H1 (cell line): ENCODE measurements at regions not wholly inside any gene's neighbourhood (a gene's known extent, or its start where the extent isn't known, plus 50 kb on each side); places are given as distances from the start of the nearest gene placed in this dataset.

Experiments
- CTCF ChIA-PET: fragments of 300-600 bp; sonication (Branson Sonifier 250); formaldehyde crosslinking; loops from one replicate; lab custom pipeline; 2021; ENCODE audit not compliant: partially characterized antibody; lab: Charles Lee
- POLR2A ChIA-PET: fragments of 300-600 bp; sonication (Branson Sonifier 250); formaldehyde crosslinking; loops from one replicate; lab custom pipeline; 2021; ENCODE audit warnings: inconsistent platforms; ENCODE audit not compliant: partially characterized antibody; lab: Charles Lee
- DNase-seq, 2 experiments: peaks; one replicate each; pipeline versions ENCODE4 v3.0.0 to v3.0.0-alpha.2; 2010 to 2022; ENCODE audit warnings: low spot score in 2 of 2, low read depth in 1 of 2, mixed read lengths in 1 of 2
- FAIRE-seq: peaks from 2 replicates; lab custom pipeline; 2011; peaks lifted over from hg19 to GRCh38; lab: Jason Lieb, UNC
- H2AFZ ChIP-seq: 2 replicates; pipeline ENCODE4 v1.8.1; 2012; ENCODE audit warnings: low read length, inconsistent platforms
- H2AK5ac ChIP-seq: 2 replicates; pipeline ENCODE4 v1.6.1; 2013; ENCODE audit warnings: low read depth, low read length
- H2BK120ac ChIP-seq: replicated peaks from 2 replicates; pipeline ENCODE3; 2013; ENCODE audit warnings: low read depth, low read length, inconsistent platforms
- H2BK12ac ChIP-seq: 2 replicates; pipeline ENCODE4 v1.6.1; 2013; ENCODE audit warnings: low read depth, low read length
- H2BK15ac ChIP-seq: 2 replicates; pipeline ENCODE4 v1.6.1; 2013; ENCODE audit warnings: low read length
- H2BK20ac ChIP-seq: 2 replicates; pipeline ENCODE4 v1.6.1; 2013; ENCODE audit warnings: low read length
- H2BK5ac ChIP-seq: 2 replicates; pipeline ENCODE4 v1.6.1; 2013; ENCODE audit warnings: low read depth, low read length
- H3K14ac ChIP-seq: 2 replicates; pipeline ENCODE4 v1.6.1; 2013; ENCODE audit warnings: inconsistent platforms; ENCODE audit not compliant: insufficient read length
- H3K18ac ChIP-seq: 2 replicates; pipeline ENCODE4 v1.6.1; 2013; ENCODE audit warnings: low read length; ENCODE audit errors: extremely low read depth
- H3K23ac ChIP-seq: 2 replicates; pipeline ENCODE4 v1.6.1; 2013; ENCODE audit warnings: inconsistent platforms; ENCODE audit not compliant: insufficient read length
- H3K23me2 ChIP-seq: 2 replicates; pipeline ENCODE4 v1.6.1; 2013; ENCODE audit warnings: low read depth, low read length
- H3K27ac ChIP-seq: 2 replicates; pipeline ENCODE4 v1.6.1; 2011; ENCODE audit warnings: low read depth, low read length, inconsistent platforms
- H3K27me3 ChIP-seq, 4 experiments: replicated peaks in 1 of 4; 1 replicate in 1 of 4; 2 replicates in 3 of 4; pipeline versions ENCODE4 v1.6.1 to v1.8.1; 2011 to 2013; ENCODE audit warnings: low read length in 3 of 4, mild to moderate bottlenecking in 3 of 4, inconsistent platforms in 2 of 4, mixed read lengths in 2 of 4, moderate library complexity in 1 of 4; ENCODE audit not compliant: control insufficient read depth in 3 of 4, insufficient read depth in 3 of 4; ENCODE audit errors: extremely low read depth in 1 of 4
- H3K36me3 ChIP-seq, 4 experiments: 2 replicates each; pipeline versions ENCODE4 v1.6.1 to v1.8.1; 2011 to 2013; ENCODE audit warnings: mild to moderate bottlenecking in 4 of 4, low read length in 3 of 4, moderate library complexity in 2 of 4, control low read depth in 1 of 4, inconsistent platforms in 1 of 4; ENCODE audit not compliant: insufficient read depth in 4 of 4, control insufficient read depth in 2 of 4
- H3K4ac ChIP-seq: replicated peaks from 2 replicates; pipeline ENCODE3; 2013; ENCODE audit warnings: low read length, low read depth, mixed read lengths, inconsistent platforms; ENCODE audit not compliant: insufficient read length
- H3K4me1 ChIP-seq, 4 experiments: replicated peaks in 1 of 4; 1 replicate in 1 of 4; 2 replicates in 3 of 4; pipeline versions ENCODE4 v1.6.1 to v1.8.1; 2011 to 2013; ENCODE audit warnings: low read length in 3 of 4, inconsistent platforms in 2 of 4, mixed read lengths in 1 of 4; ENCODE audit not compliant: insufficient read depth in 4 of 4, control insufficient read depth in 3 of 4
- H3K4me2 ChIP-seq, 2 experiments: 2 replicates each; pipeline versions ENCODE4 v1.6.1 to v1.8.1; 2011 to 2013; ENCODE audit warnings: low read depth in 2 of 2, low read length in 2 of 2, control low read depth in 1 of 2, inconsistent platforms in 1 of 2, mild to moderate bottlenecking in 1 of 2; ENCODE audit not compliant: insufficient read depth in 1 of 2
- H3K4me3 ChIP-seq, 4 experiments: fragments of 200-600, 300-600 bp in 1 of 4; sonication (generic), shearing (Covaris generic), sonication (Bioruptor Twin) in 1 of 4; 2 replicates each; pipeline versions ENCODE4 v1.5.1 to v1.8.1; 2011 to 2016; ENCODE audit warnings: low read length in 4 of 4, low read depth in 3 of 4, control low read depth in 2 of 4, inconsistent platforms in 2 of 4, mild to moderate bottlenecking in 2 of 4, mixed read lengths in 1 of 4, moderate library complexity in 1 of 4; ENCODE audit not compliant: insufficient read depth in 2 of 4; ENCODE audit errors: extremely low read depth in 1 of 4
- H3K56ac ChIP-seq: replicated peaks from 2 replicates; pipeline ENCODE3; 2013; ENCODE audit warnings: low read depth, mild to moderate bottlenecking, mixed read lengths, low read length, inconsistent platforms; ENCODE audit not compliant: insufficient read length
- H3K79me1 ChIP-seq: 2 replicates; pipeline ENCODE4 v1.6.1; 2013; ENCODE audit warnings: low read depth, low read length, control low read depth
- H3K79me2 ChIP-seq, 2 experiments: 2 replicates each; pipeline versions ENCODE4 v1.6.1 to v1.8.1; 2012 to 2013; ENCODE audit warnings: low read length in 2 of 2, mild to moderate bottlenecking in 2 of 2, inconsistent platforms in 1 of 2; ENCODE audit not compliant: insufficient read depth in 2 of 2, control insufficient read depth in 1 of 2
- H3K9ac ChIP-seq, 4 experiments: replicated peaks in 1 of 4; 1 replicate in 1 of 4; 2 replicates in 3 of 4; pipeline versions ENCODE4 v1.6.1 to v1.8.1; 2011 to 2013; ENCODE audit warnings: low read depth in 3 of 4, low read length in 3 of 4, control low read depth in 2 of 4, mild to moderate bottlenecking in 2 of 4, moderate library complexity in 2 of 4, inconsistent platforms in 1 of 4; ENCODE audit errors: extremely low read depth in 1 of 4
- H3K9me3 ChIP-seq, 2 experiments: 2 replicates each; pipeline versions ENCODE4 v1.6.1 to v1.8.1; 2012 to 2013; ENCODE audit warnings: mild to moderate bottlenecking in 2 of 2, moderate library complexity in 2 of 2, control low read depth in 1 of 2, inconsistent platforms in 1 of 2, low read depth in 1 of 2, low read length in 1 of 2, mixed read lengths in 1 of 2; ENCODE audit not compliant: insufficient read depth in 2 of 2
- H4K20me1 ChIP-seq, 2 experiments: replicated peaks in 1 of 2; 2 replicates each; pipeline versions ENCODE3 to v1.8.1; 2011 to 2013; ENCODE audit warnings: inconsistent platforms in 2 of 2, low read length in 2 of 2, mild to moderate bottlenecking in 1 of 2; ENCODE audit not compliant: insufficient read depth in 2 of 2, control insufficient read depth in 1 of 2
- H4K5ac ChIP-seq: 2 replicates; pipeline ENCODE4 v1.6.1; 2013; ENCODE audit warnings: low read length, low read depth, mixed read lengths, inconsistent platforms; ENCODE audit not compliant: insufficient read length
- H4K8ac ChIP-seq: 2 replicates; pipeline ENCODE4 v1.8.0; 2013; ENCODE audit warnings: mild to moderate bottlenecking, moderate library complexity, low read length, inconsistent platforms; ENCODE audit not compliant: insufficient read depth; ENCODE audit errors: extremely low read depth
- H4K91ac ChIP-seq: replicated peaks from 2 replicates; pipeline ENCODE3; 2013; ENCODE audit warnings: low read length, mixed read lengths, inconsistent platforms; ENCODE audit not compliant: insufficient read length
- NANOG ChIP-seq: IDR thresholded peaks from 2 replicates; pipeline ENCODE4 v1.6.1; 2011; ENCODE audit warnings: low read length, low read depth, mild to moderate bottlenecking, inconsistent platforms; ENCODE audit not compliant: insufficient read depth, poor library complexity, severe bottlenecking
- POU5F1 ChIP-seq: IDR thresholded peaks from 2 replicates; pipeline ENCODE4 v1.6.1; 2011; ENCODE audit warnings: low read depth, mild to moderate bottlenecking, low read length, moderate library complexity
- RBBP5 ChIP-seq: IDR thresholded peaks from 2 replicates; pipeline ENCODE4 v1.7.1; 2012; ENCODE audit warnings: low read depth, mild to moderate bottlenecking, inconsistent platforms, low read length, moderate library complexity, borderline replicate concordance
- SAP30 ChIP-seq: fragments of 300-600 bp; sonication (generic); IDR thresholded peaks from 2 replicates; pipeline ENCODE4 v1.7.1; 2012; ENCODE audit warnings: low read length, moderate library complexity, mild to moderate bottlenecking, inconsistent platforms; ENCODE audit not compliant: insufficient read depth, insufficient replicate concordance
- WGBS, 2 experiments: shearing (Covaris generic) in 1 of 2; methylation state at CpG; one replicate each; pipeline versions ENCODE4 v1.1.6 to v1.1.7; 2013 to 2015; ENCODE audit warnings: low lambda C conversion rate in 2 of 2, mixed read lengths in 2 of 2, inconsistent platforms in 1 of 2, low coverage in 1 of 2, missing lambda C conversion rate in 1 of 2; ENCODE audit not compliant: insufficient replicate concordance in 2 of 2, insufficient coverage in 1 of 2, insufficient read length in 1 of 2; ENCODE audit errors: extremely low coverage in 1 of 2, missing lambda C conversion rate in 1 of 2; 5-methylcytosine and 5-hydroxymethylcytosine counted together

DNA sequence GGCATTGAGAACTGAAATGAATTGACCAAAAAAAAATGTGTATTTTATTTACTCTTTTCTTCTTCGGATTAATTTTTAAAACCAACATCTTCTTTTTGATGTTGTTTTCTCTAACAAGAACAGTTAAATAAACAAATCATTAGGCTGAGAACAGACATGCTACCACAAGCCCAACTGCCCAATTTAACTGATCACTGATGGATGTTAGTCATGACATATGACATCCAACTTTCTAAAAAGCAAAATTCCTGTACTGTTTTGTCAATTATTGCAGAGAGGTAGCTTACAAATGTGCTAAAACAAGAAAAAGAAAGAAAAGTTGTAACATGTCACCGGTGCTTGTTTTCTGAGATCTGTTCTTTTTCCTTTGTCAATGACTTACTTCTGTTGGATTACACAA is 232.1 kb downstream of the C11orf87 start:
- H2BK15ac ChIP-seq = no peak overlapping the region
- no peaks in the 10 kb centered on the region for H3K4me1 ChIP-seq
- H2BK120ac ChIP-seq = no peak overlapping the region
- no peak overlapping the region for H3K18ac ChIP-seq
- H4K20me1 ChIP-seq = no peaks in the 10 kb centered on the region
- 95% methylated on average over 2 of the region's 2 CpGs; no CpG with 5 or more reads in 1 of the 2 experiments for WGBS, 2 experiments
- no peaks in the 10 kb centered on the region for H3K79me1 ChIP-seq
- H3K36me3 ChIP-seq = no peaks in the 10 kb centered on the region
- H2AK5ac ChIP-seq = no peak overlapping the region
- H3K4ac ChIP-seq = no peak overlapping the region
- no peak overlapping the region for H4K91ac ChIP-seq
- no peak for TF ChIP-seq NANOG
- no peak for TF ChIP-seq RBBP5
- no peak for TF ChIP-seq POU5F1
- no peak for TF ChIP-seq SAP30
- H4K5ac ChIP-seq = no peak overlapping the region
- FAIRE-seq (no peak), DNase-seq (no peak)
- no peaks in the 10 kb centered on the region for H3K9me3 ChIP-seq
- no peak overlapping the region for H2BK5ac ChIP-seq
- H3K9ac ChIP-seq = no peak overlapping the region
- no peak overlapping the region for H2AFZ ChIP-seq
- no peaks in the 10 kb centered on the region for H3K79me2 ChIP-seq
- H2BK20ac ChIP-seq = no peak overlapping the region
- H3K27ac ChIP-seq = no peak overlapping the region
- no peak overlapping the region for H3K14ac ChIP-seq
- H3K4me3 ChIP-seq = no peak overlapping the region
- no peak overlapping the region for H3K23ac ChIP-seq
- no peak overlapping the region for H4K8ac ChIP-seq
- H3K27me3 ChIP-seq = no peaks in the 10 kb centered on the region
- ChIA-PET POLR2A (no interaction called here), CTCF (no interaction called here)
- no peak overlapping the region for H3K56ac ChIP-seq
- no peak overlapping the region for H3K4me2 ChIP-seq
- no peaks in the 10 kb centered on the region; the same call in 1 of the 2 replicates for H3K23me2 ChIP-seq
- no peak overlapping the region for H2BK12ac ChIP-seq
